A673 (cell line): ENCODE measurements at regions not wholly inside any gene's neighbourhood (a gene's known extent, or its start where the extent isn't known, plus 50 kb on each side); places are given as distances from the start of the nearest gene placed in this dataset.

ENCODE experiments used
- BruUV-seq: library from RNA; stranded (reverse); fragments of 400-500 nt; replicated peaks from 2 replicates; lab custom pipeline; 2021; lab: Mats Ljungman, UMichigan
- CTCF ChIA-PET: fragments of 300-600 bp; sonication (Branson Sonifier 250); formaldehyde crosslinking; loops from one replicate; lab custom pipeline; 2022; ENCODE audit warnings: antibody characterized with exemption; lab: Charles Lee
- POLR2A ChIA-PET: fragments of 300-600 bp; sonication (Branson Sonifier 250); formaldehyde crosslinking; loops from one replicate; lab custom pipeline; 2022; ENCODE audit warnings: antibody characterized with exemption; ENCODE audit not compliant: low non-redundant PET; lab: Charles Lee
- DNase-seq: peaks from one replicate; pipeline ENCODE4 v3.0.0-alpha.2; 2015; ENCODE audit warnings: low spot score
- H3K27ac ChIP-seq: fragments of 200-600 bp; sonication (generic); 2 replicates; pipeline ENCODE4 v1.5.1; 2016; ENCODE audit warnings: mixed run types, low read depth, mild to moderate bottlenecking, mixed read lengths, antibody characterized with exemption, low read length; ENCODE audit not compliant: poor library complexity, severe bottlenecking
- H3K27me3 ChIP-seq: fragments of 200-600 bp; sonication (generic); replicated peaks from 2 replicates; pipeline ENCODE4 v1.6.1; 2017; ENCODE audit warnings: mixed run types, low read depth, mild to moderate bottlenecking, mixed read lengths, antibody characterized with exemption, low read length; ENCODE audit not compliant: insufficient read depth, poor library complexity
- H3K36me3 ChIP-seq: fragments of 200-600 bp; sonication (generic); 2 replicates; pipeline ENCODE4 v1.6.1; 2016; ENCODE audit warnings: mixed run types, mild to moderate bottlenecking, mixed read lengths, antibody characterized with exemption, low read length; ENCODE audit not compliant: insufficient read depth, poor library complexity, severe bottlenecking
- H3K4me1 ChIP-seq: fragments of 200-600 bp; sonication (generic); 2 replicates; pipeline ENCODE4 v1.6.1; 2017; ENCODE audit warnings: mixed run types, mild to moderate bottlenecking, mixed read lengths, antibody characterized with exemption, low read length; ENCODE audit not compliant: insufficient read depth, poor library complexity, severe bottlenecking
- H3K4me3 ChIP-seq: fragments of 200-600 bp; sonication (generic); 2 replicates; pipeline ENCODE4 v1.5.1; 2016; ENCODE audit warnings: low read depth, mixed run types, mild to moderate bottlenecking, mixed read lengths, low read length; ENCODE audit not compliant: poor library complexity, severe bottlenecking
- H3K9me3 ChIP-seq: fragments of 200-600 bp; sonication (generic); 2 replicates; pipeline ENCODE4 v1.6.1; 2016; ENCODE audit warnings: mixed run types, low read depth, mild to moderate bottlenecking, mixed read lengths, antibody characterized with exemption, low read length; ENCODE audit not compliant: poor library complexity, severe bottlenecking
- CTCF ChIP-seq: fragments of 300-800, 200-600 bp; sonication (generic); conservative IDR thresholded peaks from 2 replicates; pipeline ENCODE4 v1.5.1; 2017; ENCODE audit warnings: low read depth, mild to moderate bottlenecking, antibody characterized with exemption, low read length, moderate library complexity, mixed read lengths
- EZH2 ChIP-seq: fragments of 200-600 bp; sonication (generic); IDR thresholded peaks from 2 replicates; pipeline ENCODE4 v1.6.1; 2017; ENCODE audit warnings: borderline replicate concordance, low read depth, mild to moderate bottlenecking, mixed read lengths, antibody characterized with exemption, low read length; ENCODE audit not compliant: poor library complexity, severe bottlenecking
- intact Hi-C: fragments of 100-400 bp; cut with micrococcal nuclease; formaldehyde crosslinking; loops from one replicate; pipeline ENCODE4 v1.10.0; 2022; ENCODE audit not compliant: unreplicated experiment

DNA sequence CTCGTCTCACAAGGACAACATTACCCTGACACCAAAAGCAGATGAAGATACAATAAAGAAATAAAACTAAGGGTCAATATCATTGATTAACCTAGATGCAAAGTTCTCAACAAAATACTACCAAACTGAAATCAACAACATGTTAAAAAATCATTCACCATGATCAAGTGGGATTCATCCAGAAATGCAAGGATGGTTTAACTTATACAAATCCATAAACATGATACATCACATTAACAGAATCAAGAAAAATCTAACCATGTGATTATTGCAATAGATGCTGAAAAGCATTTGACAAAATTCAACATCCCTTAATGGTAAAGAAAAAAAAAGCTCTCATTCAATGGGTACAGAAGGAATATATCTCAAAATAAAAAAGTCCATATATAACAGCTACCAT is 514.9 kb downstream of the TMA16 start:
- Histone ChIP-seq H3K9me3 (peaks cover 15% of the 10 kb centered on the region), H3K27me3 (no peaks in the 10 kb centered on the region), H3K27ac (no peak overlapping the region), H3K4me3 (no peak overlapping the region), H3K36me3 (no peaks in the 10 kb centered on the region), H3K4me1 (peaks cover 7% of the 10 kb centered on the region)
- DNase-seq: no peak
- no TSS peak for BruUV-seq
- ChIA-PET POLR2A (no interaction called here), CTCF (interaction anchor here (0.7 kb wide), 1 partner anchor 349 kb away, joined by 6 read pairs; no protein-coding TSS in a partner anchor)
- intact Hi-C loops: no loop called here
- TF ChIP-seq CTCF (no peak), EZH2 (no peak)

DNA sequence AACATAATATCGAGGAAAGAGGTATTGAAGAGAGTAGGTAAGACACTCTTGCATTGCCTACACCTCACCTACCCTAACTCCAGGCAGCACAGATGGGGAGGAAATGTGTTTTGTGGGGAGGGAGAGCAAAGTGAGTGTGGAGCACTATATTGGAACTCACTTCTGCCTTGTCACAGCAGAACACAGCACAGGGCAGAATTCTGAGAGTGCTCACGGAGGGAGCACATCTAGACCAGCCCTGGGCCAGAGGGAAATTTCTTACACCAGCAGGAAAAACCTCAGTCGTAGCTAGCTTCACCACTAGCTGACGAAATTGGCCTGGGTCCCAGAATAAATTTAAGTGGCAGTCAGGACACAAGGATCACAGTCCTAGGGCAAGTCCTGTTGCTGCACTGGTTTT is 517.3 kb downstream of the TMA16 start:
- no peaks in the 10 kb centered on the region for H3K27me3 ChIP-seq
- no peak overlapping the region for H3K4me3 ChIP-seq
- no TSS peak for BruUV-seq
- intact Hi-C loops: loop anchor here (1.0 to 10.0 kb wide), 8 partner anchors 255 to 1083 kb away; partner anchors contain the start of gene TMA16
- no peak for TF ChIP-seq EZH2
- TF ChIP-seq CTCF: no peak
- peak; percentile 47 for DNase-seq
- no peaks in the 10 kb centered on the region for H3K36me3 ChIP-seq
- peaks cover 15% of the 10 kb centered on the region for H3K9me3 ChIP-seq
- H3K27ac ChIP-seq: peak overlapping the region; percentile 8
- POLR2A ChIA-PET: no interaction called here
- peaks cover 7% of the 10 kb centered on the region for H3K4me1 ChIP-seq
- CTCF ChIA-PET: no interaction called here

- Histone ChIP-seq H3K9me3 (peaks cover 15% of the 10 kb centered on the region), H3K27ac (peak overlapping the region; percentile 8), H3K4me3 (no peak overlapping the region), H3K27me3 (no peaks in the 10 kb centered on the region), H3K4me1 (peaks cover 7% of the 10 kb centered on the region), H3K36me3 (no peaks in the 10 kb centered on the region)
- TF ChIP-seq CTCF (peak; percentile 82), EZH2 (no peak)
- BruUV-seq: no TSS peak
- peak; percentile 82 for DNase-seq
- CTCF ChIA-PET: interaction anchor here (1.0 to 1.4 kb wide), 2 partner anchors 456 to 462 kb away, joined by 8 to 10 read pairs; no protein-coding TSS in a partner anchor
- intact Hi-C loops: loop anchor here (1.0 to 10.0 kb wide), 8 partner anchors 256 to 1082 kb away; partner anchors contain the start of gene TMA16
- POLR2A ChIA-PET: interaction anchor here (0.6 kb wide), 1 partner anchor 1080 kb away, joined by 10 read pairs; no protein-coding TSS in a partner anchor
These were observed 518.0 kb downstream of the TMA16 start for GRCh38 chr4:164012396-164013027.
